ENCODE measurements at regions not wholly inside any gene's neighbourhood (a gene's known extent, or its start where the extent isn't known, plus 50 kb on each side); places are given as distances from the start of the nearest gene placed in this dataset.

DNA sequence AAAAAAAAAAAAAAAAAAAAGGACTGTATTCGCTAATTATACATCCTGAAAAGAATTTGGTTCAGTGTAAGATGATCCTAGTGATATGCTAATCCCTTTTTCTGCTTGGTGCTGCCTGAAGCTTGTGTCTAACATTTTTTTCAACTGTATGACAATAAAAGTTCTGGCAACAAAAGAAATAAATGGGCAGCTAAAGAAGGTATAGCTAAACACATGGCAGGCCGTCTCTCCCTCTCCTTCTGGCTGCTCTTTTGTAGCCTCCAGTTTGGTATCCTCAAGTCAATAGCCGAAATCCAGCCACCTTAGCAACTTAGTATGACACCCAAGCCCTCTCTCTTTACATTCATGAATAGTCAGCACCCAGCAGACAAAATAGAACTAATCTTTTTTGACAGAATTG, 198.3 kb upstream of the OTX2 start:
- TF ChIP-seq, protein P1, sequence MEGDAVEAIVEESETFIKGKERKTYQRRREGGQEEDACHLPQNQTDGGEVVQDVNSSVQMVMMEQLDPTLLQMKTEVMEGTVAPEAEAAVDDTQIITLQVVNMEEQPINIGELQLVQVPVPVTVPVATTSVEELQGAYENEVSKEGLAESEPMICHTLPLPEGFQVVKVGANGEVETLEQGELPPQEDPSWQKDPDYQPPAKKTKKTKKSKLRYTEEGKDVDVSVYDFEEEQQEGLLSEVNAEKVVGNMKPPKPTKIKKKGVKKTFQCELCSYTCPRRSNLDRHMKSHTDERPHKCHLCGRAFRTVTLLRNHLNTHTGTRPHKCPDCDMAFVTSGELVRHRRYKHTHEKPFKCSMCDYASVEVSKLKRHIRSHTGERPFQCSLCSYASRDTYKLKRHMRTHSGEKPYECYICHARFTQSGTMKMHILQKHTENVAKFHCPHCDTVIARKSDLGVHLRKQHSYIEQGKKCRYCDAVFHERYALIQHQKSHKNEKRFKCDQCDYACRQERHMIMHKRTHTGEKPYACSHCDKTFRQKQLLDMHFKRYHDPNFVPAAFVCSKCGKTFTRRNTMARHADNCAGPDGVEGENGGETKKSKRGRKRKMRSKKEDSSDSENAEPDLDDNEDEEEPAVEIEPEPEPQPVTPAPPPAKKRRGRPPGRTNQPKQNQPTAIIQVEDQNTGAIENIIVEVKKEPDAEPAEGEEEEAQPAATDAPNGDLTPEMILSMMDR (IDR thresholded peaks at IDR 0.05 in 4 of 5, conservative IDR thresholded peaks at IDR 0.05 in 1 of 5), result no peak
- no peak for TF ChIP-seq POLR2A (IDR thresholded peaks at IDR 0.05)

All from gastrocnemius medialis (tissue), 4 donors.